Progenitor cell of endocrine pancreas (in vitro differentiated cells): ENCODE measurements at regions not wholly inside any gene's neighbourhood (a gene's known extent, or its start where the extent isn't known, plus 50 kb on each side); places are given as distances from the start of the nearest gene placed in this dataset.

Experiments used
- DNase-seq: peaks from one replicate; pipeline ENCODE4 v3.0.0; 2021; ENCODE audit warnings: low spot score; ENCODE audit not compliant: unreplicated experiment
- H3K27ac Mint-ChIP-seq: 2 replicates; pipeline ENCODE4 v1.8.0; 2021; ENCODE audit warnings: mild to moderate bottlenecking, moderate library complexity, mixed read lengths
- H3K27me3 Mint-ChIP-seq: 2 replicates; pipeline ENCODE4 v1.8.0; 2021; ENCODE audit warnings: mixed read lengths
- H3K36me3 Mint-ChIP-seq: 2 replicates; pipeline ENCODE4 v1.8.0; 2022; ENCODE audit warnings: mixed read lengths; ENCODE audit not compliant: insufficient read depth
- H3K4me1 Mint-ChIP-seq: 2 replicates; pipeline ENCODE4 v1.8.0; 2021; ENCODE audit warnings: low read depth, mixed read lengths
- H3K4me3 Mint-ChIP-seq: 2 replicates; pipeline ENCODE4 v1.8.0; 2021; ENCODE audit warnings: low read depth, mild to moderate bottlenecking, moderate library complexity, mixed read lengths
- H3K9me3 Mint-ChIP-seq: 2 replicates; pipeline ENCODE4 v1.8.0; 2021; ENCODE audit warnings: low read depth, mixed read lengths
- CTCF ChIP-seq: fragments of 200-600 bp; sonication (generic); IDR thresholded peaks from one replicate; pipeline ENCODE4 v1.5.0; 2021; ENCODE audit warnings: antibody characterized with exemption, mild to moderate bottlenecking; ENCODE audit not compliant: unreplicated experiment

GRCh38 chr19:30881281-30881680, 468.0 kb downstream of the TSHZ3 start:
- no peaks in the 10 kb centered on the region for H3K36me3 Mint-ChIP-seq
- H3K27me3 Mint-ChIP-seq: peaks cover 11% of the 10 kb centered on the region
- no peak overlapping the region for H3K27ac Mint-ChIP-seq
- H3K9me3 Mint-ChIP-seq: no peaks in the 10 kb centered on the region
- no peak for TF ChIP-seq CTCF
- H3K4me1 Mint-ChIP-seq: no peaks in the 10 kb centered on the region
- DNase-seq: no peak
- no peak overlapping the region for H3K4me3 Mint-ChIP-seq

GRCh38 chr19:30880551-30880950, 468.7 kb downstream of the TSHZ3 start:
- TF ChIP-seq CTCF: no peak

GRCh38 chr19:30880151-30880550, 469.1 kb downstream of the TSHZ3 start:
- Mint-ChIP-seq H3K27me3 (peaks cover 11% of the 10 kb centered on the region), H3K36me3 (no peaks in the 10 kb centered on the region), H3K27ac (no peak overlapping the region), H3K4me1 (no peaks in the 10 kb centered on the region), H3K9me3 (no peaks in the 10 kb centered on the region), H3K4me3 (no peak overlapping the region)
- no peak for TF ChIP-seq CTCF
- no peak for DNase-seq

More at GRCh38 chr19:30880551-30880950, 468.7 kb downstream of the TSHZ3 start:
- no peak overlapping the region for H3K27ac Mint-ChIP-seq
- H3K4me1 Mint-ChIP-seq: no peaks in the 10 kb centered on the region
- H3K27me3 Mint-ChIP-seq: peaks cover 11% of the 10 kb centered on the region
- no peak for DNase-seq
- no peaks in the 10 kb centered on the region for H3K9me3 Mint-ChIP-seq
- no peaks in the 10 kb centered on the region for H3K36me3 Mint-ChIP-seq
- no peak overlapping the region for H3K4me3 Mint-ChIP-seq

- Mint-ChIP-seq H3K9me3 (no peaks in the 10 kb centered on the region), H3K4me3 (no peak overlapping the region), H3K27me3 (peaks cover 11% of the 10 kb centered on the region), H3K27ac (no peak overlapping the region), H3K36me3 (no peaks in the 10 kb centered on the region), H3K4me1 (no peaks in the 10 kb centered on the region)
- TF ChIP-seq CTCF: no peak
- DNase-seq: no peak
These were observed 469.5 kb downstream of the TSHZ3 start for GRCh38 chr19:30879736-30880135.

GRCh38 chr19:30879225-30879624, 470.0 kb downstream of the TSHZ3 start:
- TF ChIP-seq CTCF: no peak
- Mint-ChIP-seq H3K9me3 (no peaks in the 10 kb centered on the region), H3K4me3 (no peak overlapping the region), H3K27me3 (peaks cover 11% of the 10 kb centered on the region), H3K36me3 (no peaks in the 10 kb centered on the region), H3K27ac (no peak overlapping the region), H3K4me1 (no peaks in the 10 kb centered on the region)
- DNase-seq: no peak
